Right lobe of liver (tissue), 4 donors: ENCODE measurements at regions not wholly inside any gene's neighbourhood (a gene's known extent, or its start where the extent isn't known, plus 50 kb on each side); places are given as distances from the start of the nearest gene placed in this dataset.

Source experiments
- CTCF ChIP-seq, 4 donors: fragments of 200-600 bp in 3 of 4; fragments of 450-650 bp in 1 of 4; IDR thresholded peaks; one replicate each; pipeline versions ENCODE4 v1.5.1 to v1.8.0; 2016 to 2022; ENCODE audit warnings: antibody characterized with exemption in 4 of 4, mild to moderate bottlenecking in 2 of 4
- POLR2A ChIP-seq: fragments of 450-650 bp; IDR thresholded peaks from one replicate; pipeline ENCODE4 v1.6.1; 2017; ENCODE audit warnings: antibody characterized with exemption, mild to moderate bottlenecking
- donor health status: DM: no; HTN: no; CAD: no.
- donor health status: DM: no; HTN: no; CAD: no.
- donor health status: DM: no; HTN: yes; CAD: no.

GRCh38 chr10:44316187-44316921, 68.5 kb downstream of the CXCL12 start:
- TF ChIP-seq CTCF (IDR thresholded peaks at IDR 0.05): no peak
- no peak for TF ChIP-seq POLR2A
